ENCODE measurements at regions not wholly inside any gene's neighbourhood (a gene's known extent, or its start where the extent isn't known, plus 50 kb on each side); places are given as distances from the start of the nearest gene placed in this dataset.

DNA sequence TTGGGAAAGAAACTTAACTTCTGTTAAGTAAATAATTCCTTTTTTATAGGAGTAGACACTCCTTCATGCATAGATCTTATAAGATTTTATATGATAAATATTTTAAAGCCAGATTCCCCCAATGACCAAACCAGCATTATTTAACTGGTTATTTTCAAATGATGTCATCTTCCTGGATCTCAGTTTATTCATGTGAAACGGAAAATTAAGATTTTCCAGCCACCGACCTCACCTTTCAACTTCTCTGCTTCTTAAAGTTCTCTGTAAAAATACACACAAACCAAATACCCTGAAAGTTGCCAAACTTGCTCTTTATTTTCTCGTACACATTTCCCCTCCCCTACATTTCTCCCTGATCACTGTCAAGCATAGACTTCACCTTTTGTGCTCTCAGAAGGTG is 364.2 kb downstream of the GALC start:
- TF ChIP-seq, protein P1, sequence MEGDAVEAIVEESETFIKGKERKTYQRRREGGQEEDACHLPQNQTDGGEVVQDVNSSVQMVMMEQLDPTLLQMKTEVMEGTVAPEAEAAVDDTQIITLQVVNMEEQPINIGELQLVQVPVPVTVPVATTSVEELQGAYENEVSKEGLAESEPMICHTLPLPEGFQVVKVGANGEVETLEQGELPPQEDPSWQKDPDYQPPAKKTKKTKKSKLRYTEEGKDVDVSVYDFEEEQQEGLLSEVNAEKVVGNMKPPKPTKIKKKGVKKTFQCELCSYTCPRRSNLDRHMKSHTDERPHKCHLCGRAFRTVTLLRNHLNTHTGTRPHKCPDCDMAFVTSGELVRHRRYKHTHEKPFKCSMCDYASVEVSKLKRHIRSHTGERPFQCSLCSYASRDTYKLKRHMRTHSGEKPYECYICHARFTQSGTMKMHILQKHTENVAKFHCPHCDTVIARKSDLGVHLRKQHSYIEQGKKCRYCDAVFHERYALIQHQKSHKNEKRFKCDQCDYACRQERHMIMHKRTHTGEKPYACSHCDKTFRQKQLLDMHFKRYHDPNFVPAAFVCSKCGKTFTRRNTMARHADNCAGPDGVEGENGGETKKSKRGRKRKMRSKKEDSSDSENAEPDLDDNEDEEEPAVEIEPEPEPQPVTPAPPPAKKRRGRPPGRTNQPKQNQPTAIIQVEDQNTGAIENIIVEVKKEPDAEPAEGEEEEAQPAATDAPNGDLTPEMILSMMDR (IDR thresholded peaks at IDR 0.05; ENCODE audit: unreplicated experiment): no peak
- DNase-seq (ENCODE audit: low spot score): no peak
- Mint-ChIP-seq H3K4me1 (ENCODE audit: unreplicated experiment) (peaks cover 13% of the 10 kb centered on the region), H3K27me3 (ENCODE audit: unreplicated experiment) (peaks cover 2% of the 10 kb centered on the region), H3K27ac (ENCODE audit: unreplicated experiment) (peak overlapping the region; percentile 80), H3K36me3 (ENCODE audit: low read depth, unreplicated experiment) (no peaks in the 10 kb centered on the region), H3K9me3 (ENCODE audit: unreplicated experiment) (no peaks in the 10 kb centered on the region), H3K4me3 (ENCODE audit: unreplicated experiment) (no peak overlapping the region)

DNA sequence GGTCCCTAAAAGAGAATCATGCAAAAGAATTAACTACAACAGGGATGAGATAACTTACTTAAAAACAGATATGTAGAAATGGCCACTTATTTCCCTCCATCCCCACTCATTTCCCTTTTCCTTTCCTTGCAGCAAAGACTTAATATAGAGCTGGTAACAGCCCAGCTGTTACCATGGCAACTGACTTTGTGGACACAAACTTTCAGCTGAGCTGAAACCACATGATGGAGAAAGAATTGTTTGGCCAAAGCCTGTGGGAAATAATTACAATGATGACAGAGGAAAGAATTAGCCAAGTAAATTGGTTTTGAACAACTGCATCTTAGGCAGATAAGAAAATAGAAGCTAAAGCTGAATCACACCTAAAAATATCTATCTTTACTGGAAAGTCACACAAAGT is 364.9 kb downstream of the GALC start:
- Mint-ChIP-seq H3K4me3 (ENCODE audit: unreplicated experiment) (no peak overlapping the region), H3K36me3 (ENCODE audit: low read depth, unreplicated experiment) (no peaks in the 10 kb centered on the region), H3K9me3 (ENCODE audit: unreplicated experiment) (no peaks in the 10 kb centered on the region), H3K27ac (ENCODE audit: unreplicated experiment) (peak overlapping the region; percentile 80), H3K27me3 (ENCODE audit: unreplicated experiment) (peaks cover 2% of the 10 kb centered on the region), H3K4me1 (ENCODE audit: unreplicated experiment) (peaks cover 13% of the 10 kb centered on the region)
- TF ChIP-seq, protein P1 (IDR thresholded peaks at IDR 0.05; ENCODE audit: unreplicated experiment): no peak
- DNase-seq (ENCODE audit: low spot score): peak; percentile 56

DNA sequence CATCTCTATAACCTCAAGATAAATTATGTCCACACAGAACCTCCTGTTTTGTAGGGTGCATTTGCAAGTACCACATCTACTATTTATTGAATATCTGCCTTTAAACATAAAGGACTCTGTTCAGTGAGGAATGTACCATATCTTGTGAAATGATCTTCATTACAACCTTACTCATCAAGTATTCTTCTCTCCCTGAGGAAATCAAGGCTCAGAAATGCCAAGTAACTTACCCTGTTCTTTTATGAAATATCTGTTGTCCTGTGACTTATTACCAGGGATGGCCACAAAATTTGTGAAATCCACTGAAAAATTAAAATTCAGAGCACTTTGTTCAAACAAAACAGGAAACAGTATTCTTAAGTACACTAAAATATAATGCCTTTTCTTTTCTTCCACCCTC is 366.7 kb downstream of the GALC start:
- H3K4me3 Mint-ChIP-seq (ENCODE audit: unreplicated experiment): no peak overlapping the region
- TF ChIP-seq, protein P1 (IDR thresholded peaks at IDR 0.05; ENCODE audit: unreplicated experiment): no peak
- H3K4me1 Mint-ChIP-seq (ENCODE audit: unreplicated experiment): peaks cover 13% of the 10 kb centered on the region
- no peak overlapping the region for H3K27ac Mint-ChIP-seq (ENCODE audit: unreplicated experiment)
- H3K9me3 Mint-ChIP-seq (ENCODE audit: unreplicated experiment): peaks cover 6% of the 10 kb centered on the region
- H3K27me3 Mint-ChIP-seq (ENCODE audit: unreplicated experiment): peaks cover 1% of the 10 kb centered on the region
- peaks cover 7% of the 10 kb centered on the region for H3K36me3 Mint-ChIP-seq (ENCODE audit: low read depth, unreplicated experiment)
- no peak for DNase-seq (ENCODE audit: low spot score)

DNA sequence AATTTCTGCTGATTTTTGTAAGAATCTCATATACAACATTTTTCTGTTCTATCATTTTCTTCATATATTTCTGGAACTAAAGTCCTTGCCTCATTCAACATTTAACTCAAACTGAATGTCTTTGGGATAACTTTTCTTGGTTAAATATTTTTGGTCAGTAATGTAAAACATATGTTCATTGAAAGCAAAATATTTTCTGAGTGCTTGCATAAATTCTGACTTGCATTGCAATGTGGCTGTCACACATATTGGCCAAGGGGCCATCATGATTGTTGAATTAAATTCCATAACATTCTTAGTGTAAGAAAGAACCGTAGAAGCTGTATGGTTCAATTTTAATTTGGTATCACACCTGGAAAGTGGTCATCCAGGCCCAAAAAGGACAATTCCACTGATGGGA is 369.4 kb downstream of the GALC start:
- TF ChIP-seq, protein P1 (IDR thresholded peaks at IDR 0.05; ENCODE audit: unreplicated experiment): no peak
- peaks cover 5% of the 10 kb centered on the region for H3K27me3 Mint-ChIP-seq (ENCODE audit: unreplicated experiment)
- DNase-seq (ENCODE audit: low spot score): no peak
- H3K4me3 Mint-ChIP-seq (ENCODE audit: unreplicated experiment): no peak overlapping the region
- H3K27ac Mint-ChIP-seq (ENCODE audit: unreplicated experiment): no peak overlapping the region
- peaks cover 7% of the 10 kb centered on the region for H3K4me1 Mint-ChIP-seq (ENCODE audit: unreplicated experiment)
- peaks cover 13% of the 10 kb centered on the region for H3K9me3 Mint-ChIP-seq (ENCODE audit: unreplicated experiment)
- H3K36me3 Mint-ChIP-seq (ENCODE audit: low read depth, unreplicated experiment): peaks cover 12% of the 10 kb centered on the region

DNA sequence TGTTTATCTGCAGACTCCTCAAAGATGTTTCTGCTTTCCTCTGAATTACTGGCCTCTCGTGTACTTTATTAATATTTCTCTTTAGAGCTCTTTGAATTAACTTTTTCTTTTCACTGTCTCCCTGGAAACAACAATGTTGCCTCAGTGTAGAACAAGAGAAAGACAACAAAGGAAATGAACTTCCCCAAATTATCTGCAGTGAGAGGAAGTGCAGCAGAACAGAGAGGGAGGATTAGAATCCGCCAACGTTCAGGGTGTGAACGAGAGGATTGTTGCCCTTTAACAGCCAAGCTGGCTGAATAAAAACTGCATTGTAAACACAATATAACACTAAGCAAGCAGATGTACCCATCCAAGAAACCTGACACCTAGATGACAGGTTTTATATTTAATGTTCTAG is 375.9 kb downstream of the GALC start:
- TF ChIP-seq, protein P1 (IDR thresholded peaks at IDR 0.05; ENCODE audit: unreplicated experiment): no peak
- peaks cover 2% of the 10 kb centered on the region for H3K4me1 Mint-ChIP-seq (ENCODE audit: unreplicated experiment)
- peaks cover 8% of the 10 kb centered on the region for H3K36me3 Mint-ChIP-seq (ENCODE audit: low read depth, unreplicated experiment)
- no peak overlapping the region for H3K4me3 Mint-ChIP-seq (ENCODE audit: unreplicated experiment)
- peaks cover 11% of the 10 kb centered on the region for H3K9me3 Mint-ChIP-seq (ENCODE audit: unreplicated experiment)
- peak overlapping the region; percentile 14 for H3K27ac Mint-ChIP-seq (ENCODE audit: unreplicated experiment)
- no peak for DNase-seq (ENCODE audit: low spot score)
- H3K27me3 Mint-ChIP-seq (ENCODE audit: unreplicated experiment): peaks cover 4% of the 10 kb centered on the region
